GM18873 (cell line): ENCODE measurements at regions not wholly inside any gene's neighbourhood (a gene's known extent, or its start where the extent isn't known, plus 50 kb on each side); places are given as distances from the start of the nearest gene placed in this dataset.

Experiments
- ATAC-seq: cut with Tn5 transposase; IDR thresholded peaks from one replicate; pipeline ENCODE4 v1.9.1; 2021; ENCODE audit warnings: mild to moderate bottlenecking, moderate library complexity, moderate number of reproducible peaks; ENCODE audit not compliant: unreplicated experiment, low FRiP score

DNA sequence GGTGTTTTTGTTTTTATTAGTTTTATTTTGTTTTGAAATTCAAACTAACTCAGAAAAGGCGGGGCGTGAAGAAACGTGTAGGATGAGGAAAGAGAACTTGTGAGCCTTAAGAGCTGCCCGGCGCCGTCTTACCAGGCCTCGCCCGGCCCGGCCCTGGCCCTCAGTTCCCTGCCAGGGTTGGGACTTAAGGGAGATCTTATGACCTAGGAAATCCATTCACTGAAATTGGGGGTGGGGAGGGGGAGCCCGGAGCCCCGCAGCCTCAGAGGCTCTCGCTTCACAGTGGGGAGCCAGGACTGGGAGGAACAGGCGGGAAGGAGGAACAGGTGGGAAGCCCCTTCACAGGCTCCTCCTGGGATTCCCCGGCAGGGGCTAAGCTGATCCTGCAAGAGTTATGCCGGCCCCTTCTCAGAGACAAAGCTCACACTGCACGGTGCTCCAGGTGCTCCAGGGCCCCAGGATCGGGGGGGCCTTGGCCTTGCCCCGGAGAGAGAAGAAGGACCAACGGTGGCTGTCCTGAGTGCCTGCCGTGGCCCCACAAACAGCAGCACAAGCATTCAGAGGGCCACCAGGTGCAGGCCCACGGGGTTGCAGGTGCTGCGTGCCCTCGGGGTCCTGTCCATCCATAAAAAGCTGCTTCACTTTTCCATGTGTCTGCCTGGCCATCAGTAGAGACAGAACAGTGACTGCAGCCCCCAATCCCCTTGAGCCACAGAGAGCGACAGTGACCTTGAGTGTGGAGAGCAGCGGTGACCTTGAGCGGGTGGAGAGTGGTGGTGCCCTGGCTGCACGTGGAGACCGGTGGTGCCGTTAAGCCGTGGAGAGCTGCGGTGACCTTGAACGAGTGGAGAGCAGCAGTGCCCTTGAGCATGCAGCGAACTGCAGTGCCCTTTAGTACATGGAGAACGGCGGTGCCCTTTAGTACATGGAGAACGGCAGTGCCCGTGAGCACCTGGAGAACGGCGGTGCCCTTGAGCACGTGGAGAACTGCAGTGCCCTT lies 152.7 kb downstream of the DLL1 start:
- ATAC-seq = no peak

DNA sequence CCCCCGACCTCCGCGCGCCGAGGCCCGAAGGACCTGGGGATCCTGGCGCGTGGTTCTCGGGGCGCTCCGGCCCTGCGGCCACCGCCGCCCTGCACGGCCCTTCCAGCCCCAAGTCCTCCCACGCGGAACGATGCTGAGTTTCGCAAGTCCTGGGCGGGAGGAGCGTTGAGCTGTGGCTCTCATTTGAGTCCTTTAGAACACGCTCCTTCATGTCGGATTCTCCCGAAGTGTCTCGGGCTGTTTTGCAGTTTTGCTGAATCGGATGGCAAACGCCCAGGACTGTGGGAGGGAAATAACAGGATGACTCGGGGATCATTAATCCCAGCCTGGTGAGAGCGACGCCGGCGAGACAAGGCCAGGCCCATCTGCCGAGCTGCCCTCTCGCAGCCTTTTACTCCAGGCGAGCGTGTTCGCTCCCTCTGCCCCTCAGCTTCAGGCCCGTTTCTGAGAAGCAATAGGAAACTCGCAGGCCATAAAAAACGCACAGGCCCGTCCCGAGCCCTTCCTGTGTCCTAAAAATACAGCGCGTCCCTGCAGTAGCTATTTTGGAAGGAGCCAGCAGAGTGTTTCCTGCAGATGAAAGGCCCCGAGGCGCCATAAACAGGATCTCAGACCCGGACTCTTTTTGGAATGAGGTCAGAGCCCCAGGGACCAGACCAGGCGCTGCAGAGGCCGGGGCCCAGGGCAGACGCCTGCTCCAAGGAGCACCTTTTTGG lies 153.5 kb downstream of the DLL1 start:
- ATAC-seq = no peak

DNA sequence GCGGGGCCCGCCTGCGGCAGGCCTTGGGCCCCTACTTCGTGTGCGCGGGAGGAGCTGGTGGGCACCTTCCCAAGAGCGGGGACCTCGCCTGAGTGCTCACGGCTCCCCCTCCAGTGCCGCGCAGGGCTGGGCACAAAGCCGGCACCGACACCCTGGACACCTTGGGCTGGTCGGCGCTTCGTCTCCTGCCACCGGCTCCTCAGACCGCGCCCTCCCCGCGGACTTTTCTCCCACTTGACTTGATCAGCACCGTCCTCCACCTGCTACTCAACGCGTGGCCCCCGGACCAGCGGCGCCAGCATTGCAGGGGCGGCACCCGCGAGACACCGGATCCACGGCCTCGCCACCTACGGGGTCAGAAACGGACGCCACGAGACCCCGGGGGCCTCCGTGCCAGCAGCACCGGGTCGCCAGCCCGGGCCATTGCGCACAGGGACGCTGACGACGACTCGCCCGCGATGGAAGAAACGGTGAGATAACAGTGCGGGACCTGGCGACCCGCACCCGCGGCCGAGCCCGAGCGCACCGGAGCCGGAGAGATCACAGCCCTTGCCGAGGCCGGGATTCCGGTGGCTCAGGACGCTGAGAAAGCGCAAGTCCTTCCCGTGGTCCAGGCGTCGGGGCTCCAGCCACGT lies 154.2 kb downstream of the DLL1 start:
- no peak for ATAC-seq

DNA sequence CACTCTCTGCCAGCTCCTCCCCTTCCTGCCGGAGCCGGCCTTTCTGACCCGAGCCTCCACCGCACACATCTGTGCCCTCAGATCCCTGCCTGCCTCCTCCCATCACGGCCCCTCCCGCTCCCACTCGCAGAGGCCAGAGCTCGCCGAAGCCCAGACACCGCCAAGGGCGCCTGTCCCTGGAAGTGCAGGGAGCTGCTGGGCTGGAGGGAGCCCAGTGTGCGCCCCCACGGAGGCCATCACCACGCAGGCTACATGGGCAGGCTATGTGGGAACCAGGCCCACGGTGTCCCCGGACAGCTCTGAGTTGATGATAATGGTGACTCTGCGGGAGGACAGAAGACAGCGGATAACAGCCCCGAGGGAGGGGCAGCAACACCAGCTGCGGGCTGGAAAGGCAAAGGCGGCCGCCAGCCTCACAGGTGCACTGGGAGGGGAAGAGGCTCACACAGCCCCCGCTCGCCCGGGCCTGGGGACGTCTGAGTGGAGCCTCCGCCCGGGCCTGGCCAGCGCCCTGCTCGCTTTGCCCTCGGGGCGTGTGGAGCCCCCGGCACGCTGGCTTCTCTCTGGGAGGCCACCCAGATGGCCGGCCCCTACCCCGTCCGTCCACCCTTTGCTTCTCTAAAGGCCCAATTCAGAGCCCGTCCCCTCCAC lies 154.9 kb downstream of the DLL1 start:
- no peak for ATAC-seq

DNA sequence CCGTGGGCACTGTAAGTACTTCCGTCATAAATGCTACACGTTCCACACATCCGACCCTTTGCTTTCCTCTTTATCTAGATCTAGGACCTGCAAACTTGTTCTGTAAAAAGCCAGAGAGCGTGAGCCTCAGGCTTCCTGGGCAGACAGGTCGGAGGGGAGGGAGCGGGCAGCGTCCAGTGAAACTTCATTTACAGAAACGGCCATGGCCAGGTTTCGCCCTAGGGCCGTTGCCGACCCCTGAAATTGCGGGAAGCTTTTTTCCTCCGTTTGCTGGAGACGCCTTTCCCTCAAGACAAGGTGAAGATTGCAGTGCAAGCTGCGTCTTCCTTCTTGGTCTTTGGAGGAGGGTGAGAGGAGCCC lies 155.4 kb downstream of the DLL1 start:
- ATAC-seq = no peak

DNA sequence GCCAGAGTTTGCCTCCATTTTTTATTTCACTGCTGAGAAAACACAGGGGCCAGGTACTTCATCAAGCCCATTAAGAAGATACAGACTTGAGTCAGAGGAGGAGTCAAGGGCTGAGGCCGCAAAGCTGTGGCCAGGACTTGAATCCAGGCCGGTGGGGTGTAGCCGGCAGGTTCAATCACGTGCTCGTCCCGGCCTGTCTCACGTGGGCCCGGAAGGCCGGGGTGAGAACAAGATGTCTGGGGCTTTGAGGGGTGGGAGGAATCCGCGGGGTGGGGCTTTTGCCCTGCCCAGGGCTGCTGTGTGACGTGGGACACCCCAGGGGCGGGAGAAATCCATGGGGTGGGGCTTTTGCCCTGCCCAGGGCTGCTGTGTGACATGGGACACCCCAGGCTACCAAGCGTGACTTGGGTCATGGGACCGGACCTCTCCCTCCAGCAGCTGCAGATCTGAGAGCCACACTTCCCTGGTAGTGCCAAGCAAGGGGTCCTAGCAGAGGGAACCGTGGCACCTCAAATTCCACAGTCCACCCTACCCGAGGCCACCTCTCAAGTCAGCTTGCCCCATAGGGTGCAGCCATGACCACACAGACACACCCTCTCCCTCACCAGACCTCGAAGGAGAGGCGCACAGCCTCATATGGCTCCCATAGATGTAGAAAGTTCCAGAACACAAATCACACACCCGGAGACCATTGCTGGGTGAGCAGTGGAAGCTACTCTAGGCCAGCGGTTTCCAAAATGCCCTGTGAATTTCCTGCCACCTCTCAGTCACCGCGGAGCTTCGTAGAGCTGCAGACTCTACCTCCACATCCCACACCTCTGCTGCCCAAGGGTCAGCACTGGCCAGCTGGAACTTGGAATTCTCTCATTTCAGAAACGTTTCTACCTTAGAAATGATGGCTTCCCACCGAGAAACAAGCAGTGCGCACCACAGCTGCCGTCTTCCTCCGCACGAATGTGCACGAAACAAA lies 156.1 kb downstream of the DLL1 start:
- ATAC-seq = no peak

DNA sequence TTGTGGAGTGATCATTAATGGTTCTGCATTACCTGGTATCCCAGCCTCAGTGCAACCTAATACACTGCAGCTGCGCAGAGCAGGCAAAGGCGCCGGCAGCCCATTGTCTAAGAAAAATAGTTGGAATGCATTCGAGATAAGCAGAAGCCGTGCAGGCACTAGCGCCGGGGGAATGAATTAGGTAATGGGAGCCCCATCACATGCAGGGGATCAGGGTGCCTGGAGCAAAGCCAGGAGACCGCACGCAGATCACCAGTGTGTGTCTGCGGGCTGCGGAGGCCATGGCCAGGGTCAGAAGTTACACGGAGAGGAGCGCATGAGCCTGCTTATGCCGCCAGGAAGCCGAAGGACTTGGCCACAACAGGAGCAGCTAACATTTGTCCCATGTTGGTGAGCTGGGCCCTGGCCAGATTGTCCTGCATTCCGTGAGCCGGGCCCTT lies 156.8 kb downstream of the DLL1 start:
- no peak for ATAC-seq

DNA sequence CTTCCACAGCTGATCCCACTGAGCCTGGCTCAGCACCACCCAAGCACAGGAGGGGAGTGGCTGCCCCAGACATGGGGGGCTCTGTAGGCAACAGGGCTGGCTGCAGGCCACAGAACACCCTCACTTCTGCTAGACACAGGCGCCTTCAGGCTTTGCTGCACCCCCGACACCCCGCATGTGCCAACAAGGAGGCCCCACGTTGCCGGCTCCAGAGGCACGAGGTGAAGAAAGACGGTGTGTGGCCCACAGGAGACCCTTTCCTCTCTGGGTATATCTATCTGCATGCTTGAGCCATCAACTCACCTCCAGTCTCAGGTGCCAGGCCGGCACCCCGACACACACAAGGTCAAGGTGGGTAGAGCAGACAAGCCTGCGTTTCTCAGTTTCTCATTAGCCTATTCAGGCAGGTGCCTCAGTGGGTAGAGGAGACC lies 158.3 kb downstream of the DLL1 start:
- no peak for ATAC-seq

DNA sequence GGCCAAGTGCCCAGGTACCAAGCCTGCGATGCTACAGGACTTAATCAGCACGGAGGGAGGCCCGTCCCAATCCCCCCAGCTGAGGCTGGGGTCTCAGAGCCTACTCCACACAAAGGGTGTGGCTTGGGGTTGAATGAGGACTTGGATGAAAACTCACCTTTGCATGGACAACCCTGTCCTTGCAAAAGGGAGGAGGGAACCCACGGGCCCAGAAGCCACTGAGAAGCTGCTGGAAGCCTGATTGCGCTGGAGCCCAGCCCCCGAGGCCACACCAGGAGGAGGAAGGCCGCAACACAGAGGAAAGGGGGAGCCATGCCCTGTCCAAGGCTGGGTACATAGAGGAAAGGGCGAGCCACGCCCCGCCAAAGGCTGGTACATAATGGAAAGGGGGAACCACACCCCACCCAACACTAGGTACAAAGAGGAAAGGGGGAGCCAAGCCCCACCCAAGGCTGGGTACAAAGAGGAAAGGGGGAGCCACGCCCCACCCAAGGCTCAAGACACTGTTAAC lies 158.8 kb downstream of the DLL1 start:
- no peak for ATAC-seq

DNA sequence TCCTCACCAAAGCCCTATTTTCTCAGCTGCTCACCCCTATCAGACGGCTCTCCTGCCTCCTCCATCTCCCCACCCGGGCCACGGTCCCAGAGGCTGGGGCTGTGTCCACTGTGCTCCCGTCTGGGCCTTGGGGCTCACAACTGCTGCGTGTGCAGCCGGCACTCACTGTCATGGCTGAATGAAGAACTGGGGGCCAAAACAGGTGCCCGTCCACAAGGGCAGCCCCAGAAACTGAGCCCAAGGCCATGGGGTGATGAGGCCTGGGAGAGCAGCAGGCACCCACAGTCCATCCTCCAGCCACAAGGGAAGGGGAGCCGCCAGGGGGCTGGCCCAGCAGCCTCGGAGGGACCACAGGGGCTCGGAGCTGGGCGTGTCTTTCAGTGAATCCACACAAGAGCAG lies 159.5 kb downstream of the DLL1 start:
- ATAC-seq = no peak

DNA sequence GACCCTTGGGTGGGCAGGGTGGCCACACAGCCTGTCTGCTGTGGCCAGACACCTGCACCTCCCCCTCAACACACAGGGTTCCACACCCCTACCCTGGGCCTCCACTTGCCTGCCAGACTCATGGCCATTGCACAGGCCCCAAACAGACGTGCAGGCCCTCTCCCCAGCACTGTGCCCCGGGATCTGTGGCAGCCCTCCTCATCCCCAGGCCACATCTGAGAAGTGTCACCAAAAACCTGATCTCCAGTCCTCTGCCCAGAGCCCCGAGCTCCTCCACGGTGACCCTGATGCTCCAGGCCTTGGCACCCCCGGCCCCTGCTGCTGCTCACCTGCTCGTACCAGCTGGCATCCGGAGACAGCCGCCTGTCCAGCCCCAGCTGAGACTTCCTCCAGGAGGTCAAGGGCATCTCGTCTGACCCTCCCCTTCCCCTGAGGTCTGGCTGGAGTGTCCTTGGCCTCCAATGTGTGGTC lies 160.1 kb downstream of the DLL1 start:
- ATAC-seq = no peak

DNA sequence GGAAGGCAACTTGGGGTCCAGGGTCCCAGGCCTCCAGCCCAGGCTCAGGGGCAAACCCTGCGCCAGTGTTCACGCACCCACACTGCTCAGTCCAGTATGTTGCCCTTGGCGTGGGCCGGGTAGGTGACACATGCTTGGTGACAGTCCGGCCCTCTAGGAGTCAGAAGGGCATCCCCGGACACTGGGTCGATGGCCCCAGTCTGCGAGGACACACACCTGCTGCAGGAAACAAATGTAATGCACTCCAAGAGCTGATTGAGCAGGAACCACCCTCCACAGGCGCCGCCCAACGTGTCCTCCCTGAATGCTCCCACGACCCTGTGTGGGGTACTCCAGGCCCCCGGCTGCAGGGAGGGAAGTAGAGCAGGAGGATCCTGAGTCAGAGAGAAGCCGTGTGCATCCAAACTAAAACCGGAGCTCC lies 160.7 kb downstream of the DLL1 start:
- ATAC-seq = no peak

DNA sequence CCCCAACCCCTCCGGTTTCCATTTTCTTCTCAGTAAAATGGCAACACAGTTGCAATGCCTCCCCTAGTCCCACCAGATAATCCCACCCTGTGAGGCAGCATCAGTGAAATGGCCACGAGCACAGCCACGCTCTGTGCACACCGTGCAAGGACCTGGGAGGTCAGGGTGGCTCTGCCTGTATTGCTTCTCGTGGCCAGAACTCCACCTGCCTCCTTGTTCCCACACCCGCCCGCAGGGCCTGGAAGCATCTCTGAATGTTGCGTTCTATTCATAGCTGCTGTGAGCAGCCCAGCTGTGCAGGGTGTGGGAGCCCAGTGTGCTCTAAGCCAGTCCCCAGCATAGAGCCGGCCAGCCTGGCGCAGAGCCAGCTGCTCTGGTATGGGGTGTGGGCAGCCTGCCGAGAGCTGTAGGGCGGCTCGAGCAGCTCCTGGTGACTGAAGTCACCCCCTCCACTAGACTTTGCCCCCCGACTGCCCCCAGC lies 161.1 kb downstream of the DLL1 start:
- ATAC-seq = no peak

DNA sequence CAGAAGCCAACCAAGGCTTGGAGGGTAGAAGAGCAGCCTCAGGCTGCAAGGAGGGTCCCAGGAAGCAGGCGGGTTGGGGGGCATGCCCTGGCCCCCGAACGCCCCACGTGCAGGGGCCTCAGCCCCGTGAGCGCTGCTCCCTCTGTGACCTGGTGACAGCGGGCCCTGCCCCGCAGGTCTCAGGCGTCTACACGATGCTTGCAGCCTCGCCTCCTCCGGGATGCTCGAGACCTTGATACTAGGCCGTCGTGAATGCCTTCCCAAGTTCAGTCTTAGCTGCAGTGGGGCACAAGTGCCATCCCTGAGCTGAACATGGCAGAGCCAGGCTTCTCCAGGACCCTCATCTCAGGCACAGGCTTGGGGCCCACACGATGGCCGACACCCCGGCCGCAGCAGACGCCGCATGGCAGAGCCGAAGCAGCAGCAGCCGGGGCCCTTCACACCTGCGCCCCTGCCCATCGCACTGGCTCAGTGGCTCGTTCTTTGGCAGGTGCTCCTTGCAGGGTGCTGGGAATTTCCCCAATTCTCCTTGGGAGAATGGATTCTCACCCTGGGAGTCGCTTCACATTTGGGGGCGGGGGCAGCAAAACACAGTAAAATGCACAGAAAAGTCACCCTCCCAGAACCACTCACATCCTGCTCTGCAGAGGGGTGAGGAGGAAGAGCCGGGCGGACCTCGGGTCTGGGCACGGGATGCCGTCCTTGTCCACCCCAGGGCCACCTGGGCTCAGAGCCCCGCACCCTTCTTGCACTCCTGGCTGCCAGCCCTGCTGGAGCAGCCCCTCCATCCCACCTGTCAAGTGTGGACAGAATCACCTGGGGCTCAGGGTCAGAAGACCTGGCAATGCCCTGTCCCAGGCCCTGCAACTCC lies 161.8 kb downstream of the DLL1 start:
- no peak for ATAC-seq

DNA sequence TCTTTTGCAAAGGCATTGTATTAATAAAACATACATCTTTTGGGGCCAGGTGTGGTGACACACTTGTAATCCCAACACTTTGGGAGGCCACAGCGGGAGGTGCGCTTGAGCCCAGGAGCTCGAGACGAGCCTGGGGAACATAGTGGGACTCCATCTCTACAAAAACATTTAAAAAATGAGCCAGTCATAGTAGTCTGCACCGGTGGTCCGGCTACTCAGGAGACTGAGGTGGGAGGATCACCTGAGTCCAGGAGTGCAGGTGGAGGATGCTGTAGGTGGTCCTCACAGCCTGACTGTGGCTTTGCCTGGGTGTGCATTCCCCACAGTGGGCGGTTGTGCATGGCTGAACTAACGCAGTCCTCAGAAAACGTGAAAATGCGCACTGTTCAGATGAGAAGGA lies 162.5 kb downstream of the DLL1 start:
- ATAC-seq = no peak

DNA sequence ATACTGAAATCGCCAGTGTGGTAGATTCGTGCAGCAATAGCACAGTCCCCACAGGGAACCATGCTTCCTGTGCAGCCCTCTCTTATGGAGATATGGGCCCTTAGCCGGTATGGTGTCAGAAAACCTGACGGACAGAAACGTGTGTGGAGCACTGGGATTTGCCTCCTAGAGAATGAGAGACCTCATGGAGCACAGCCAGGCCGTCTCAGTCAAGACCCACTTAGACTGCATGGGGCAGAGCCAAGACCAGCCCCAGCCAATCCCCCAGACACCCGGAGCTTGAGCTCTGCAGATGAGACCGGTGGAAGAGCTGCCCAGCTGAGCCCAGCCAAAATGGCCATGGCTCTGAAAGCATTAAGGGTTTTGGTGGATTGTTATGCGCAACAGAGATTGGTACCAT lies 163.7 kb downstream of the DLL1 start:
- no peak for ATAC-seq

DNA sequence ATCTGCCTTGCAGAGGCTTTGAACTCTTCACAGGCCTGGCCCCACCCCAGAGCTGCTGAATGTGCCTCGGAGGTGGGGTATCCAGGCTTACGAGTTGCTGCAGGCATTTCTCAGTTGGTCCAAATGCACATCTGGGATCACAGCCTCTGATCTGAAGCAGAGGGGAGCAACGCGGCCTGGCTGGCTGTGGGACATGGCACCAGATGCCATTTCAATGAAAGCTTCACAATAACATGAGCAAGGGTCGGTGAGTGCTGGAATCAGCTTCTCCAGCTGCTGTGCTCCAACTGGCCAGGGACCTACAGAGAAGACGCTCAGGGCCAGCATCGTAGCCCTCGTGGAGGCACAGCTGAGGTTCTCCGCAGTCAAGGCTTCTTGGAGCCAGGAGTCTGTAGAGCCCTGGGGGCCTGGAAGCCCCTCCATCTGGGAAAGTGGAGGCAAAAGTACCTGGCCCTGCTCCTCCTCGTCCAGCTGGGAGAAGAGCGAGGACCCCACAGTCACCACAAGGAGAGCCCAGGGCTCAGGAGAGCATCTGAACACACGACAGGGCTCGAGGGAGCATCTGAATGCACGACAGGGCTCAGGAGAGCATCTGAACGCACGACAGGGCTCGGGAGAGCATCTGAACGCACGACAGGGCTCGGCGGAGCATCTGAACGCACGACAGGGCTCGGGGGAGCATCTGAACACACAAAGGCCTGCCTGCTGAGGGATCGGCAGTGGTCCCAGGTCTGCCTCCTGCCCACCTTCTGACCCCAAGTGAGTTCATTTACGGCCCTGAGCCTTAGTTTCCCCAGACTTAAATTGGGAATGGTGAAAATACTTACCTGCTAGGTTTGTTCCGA lies 165.2 kb downstream of the DLL1 start:
- ATAC-seq = no peak
